ENCODE measurements at regions not wholly inside any gene's neighbourhood (a gene's known extent, or its start where the extent isn't known, plus 50 kb on each side); places are given as distances from the start of the nearest gene placed in this dataset.
"Not testable (repeated sequence)": the region's sequence is repeated elsewhere in the genome, so short reads cannot be mapped to it uniquely, and the experiment has no call there.

DNA sequence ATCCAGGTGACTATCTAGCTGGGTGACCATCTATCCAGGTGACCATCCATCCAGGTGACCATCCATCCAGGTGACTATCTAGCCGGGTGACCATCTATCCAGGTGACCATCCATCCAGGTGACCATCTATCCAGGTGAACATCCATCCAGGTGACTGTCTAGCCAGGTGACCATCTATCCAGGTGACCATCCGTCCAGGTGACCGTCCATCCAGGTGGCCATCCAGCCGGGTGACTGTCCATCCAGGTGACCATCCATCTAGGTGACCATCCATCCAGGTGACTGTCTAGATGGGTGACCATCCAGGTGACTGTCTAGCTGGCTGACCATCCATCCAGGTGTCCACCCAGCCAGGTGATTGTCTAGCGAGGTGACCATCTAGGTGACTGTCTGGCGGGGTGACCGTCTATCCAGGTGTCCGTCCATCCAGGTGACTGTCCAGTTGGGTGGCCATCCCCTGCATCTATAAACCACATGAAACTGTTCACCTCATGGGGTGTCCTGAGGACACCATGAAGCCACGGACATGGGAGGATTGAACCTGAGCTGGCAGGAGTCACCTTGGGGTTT lies 305.3 kb downstream of the NDUFA10 start:
- DNase-seq (ENCODE audit: low read depth in 4 of 4, low spot score in 3 of 4), result no peak

DNA sequence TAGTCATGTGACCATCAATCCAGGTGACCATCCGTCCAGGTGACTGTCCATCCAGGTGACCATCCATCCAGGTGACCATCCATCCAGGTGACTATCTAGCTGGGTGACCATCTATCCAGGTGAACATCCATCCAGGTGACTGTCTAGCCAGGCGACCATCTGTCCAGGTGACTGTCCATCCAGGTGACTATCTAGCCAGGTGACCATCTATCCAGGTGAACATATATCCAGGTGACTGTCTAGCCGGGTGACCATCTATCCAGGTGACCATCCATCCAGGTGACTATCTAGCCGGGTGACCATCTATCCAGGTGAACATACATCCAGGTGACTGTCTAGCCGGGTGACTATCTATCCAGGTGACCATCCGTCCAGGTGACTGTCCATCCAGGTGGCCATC lies 306.2 kb downstream of the NDUFA10 start:
- not testable (repeated sequence) for DNase-seq (ENCODE audit: low read depth in 4 of 4, low spot score in 3 of 4)

DNA sequence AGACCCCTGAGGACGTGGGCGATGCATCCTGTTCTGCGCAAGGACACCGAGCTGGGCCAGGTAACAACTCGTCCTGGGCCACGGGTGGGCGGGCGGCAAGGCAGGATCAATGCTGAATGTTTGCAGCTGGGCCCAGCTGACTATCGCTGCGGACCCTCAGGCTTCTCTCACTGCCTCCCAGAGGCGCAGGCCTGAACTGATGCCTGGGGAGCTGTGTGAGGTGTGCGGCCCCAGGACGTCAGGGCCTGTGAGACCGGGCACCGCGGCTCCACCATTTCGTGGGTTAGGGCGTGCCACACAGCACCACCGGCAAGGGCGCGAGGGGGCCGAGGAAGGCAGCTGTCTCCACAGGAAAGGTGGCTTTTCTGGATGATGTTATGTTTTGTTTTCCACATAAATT lies 307.4 kb downstream of the NDUFA10 start:
- no peak for DNase-seq (ENCODE audit: low read depth in 4 of 4, low spot score in 3 of 4)

DNA sequence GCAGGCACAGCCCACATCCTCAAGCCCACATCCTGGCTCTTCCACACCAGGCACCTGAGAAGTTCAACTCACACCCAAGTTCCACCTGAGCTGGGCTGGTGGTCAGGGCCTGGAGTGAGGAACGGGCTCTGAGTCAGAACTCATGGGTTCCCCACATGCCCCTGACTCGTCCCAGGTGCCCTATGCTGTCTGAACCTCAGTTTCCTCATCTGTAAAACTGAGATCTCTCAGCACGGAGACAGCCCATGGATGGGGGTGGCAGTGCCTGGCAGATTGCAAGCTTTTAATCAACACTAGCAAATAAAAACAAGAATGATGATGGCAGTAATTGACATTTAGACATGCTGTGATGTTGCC lies 307.8 kb downstream of the NDUFA10 start:
- DNase-seq (ENCODE audit: low read depth in 4 of 4, low spot score in 3 of 4), result no peak

DNA sequence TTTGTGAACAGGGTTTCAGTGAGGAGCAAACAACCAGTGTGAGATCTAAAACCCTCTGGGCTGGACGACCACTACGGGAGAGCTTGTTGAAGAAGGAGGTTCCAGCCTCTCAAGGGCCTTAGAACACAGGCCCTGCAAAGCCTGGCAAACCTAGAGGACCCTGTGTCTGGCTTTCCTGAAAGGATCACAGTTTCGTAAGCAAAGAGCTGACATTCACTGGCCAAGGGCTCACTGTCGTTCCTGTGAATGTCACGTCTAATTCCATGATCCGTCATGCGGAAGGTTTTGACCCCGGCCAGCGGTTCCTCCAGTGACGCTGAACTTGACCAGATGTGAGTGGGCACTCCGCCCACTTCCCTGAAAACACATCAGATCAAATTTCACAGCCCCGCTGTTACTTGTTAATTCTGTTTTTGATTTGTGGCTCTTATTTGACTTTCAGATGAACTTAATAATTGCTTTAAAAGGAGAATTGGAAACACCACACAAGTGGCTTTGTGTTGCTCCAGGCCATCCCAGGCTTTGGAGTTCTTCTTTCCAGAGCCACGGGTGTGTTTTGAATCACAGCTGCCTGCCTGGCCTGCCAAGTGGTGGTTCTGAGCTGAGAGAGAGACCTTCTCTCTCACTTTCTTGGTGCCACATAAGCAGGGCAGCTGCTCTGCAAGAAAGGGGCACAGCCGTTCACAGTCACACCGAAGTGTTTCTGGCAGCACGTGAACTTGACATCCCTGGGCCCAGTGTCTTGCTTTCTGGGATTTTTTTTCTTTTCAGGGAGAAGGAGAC lies 308.4 kb downstream of the NDUFA10 start:
- peak in 1 of 4 donors; percentile 44 for DNase-seq (ENCODE audit: low read depth in 4 of 4, low spot score in 3 of 4)

DNA sequence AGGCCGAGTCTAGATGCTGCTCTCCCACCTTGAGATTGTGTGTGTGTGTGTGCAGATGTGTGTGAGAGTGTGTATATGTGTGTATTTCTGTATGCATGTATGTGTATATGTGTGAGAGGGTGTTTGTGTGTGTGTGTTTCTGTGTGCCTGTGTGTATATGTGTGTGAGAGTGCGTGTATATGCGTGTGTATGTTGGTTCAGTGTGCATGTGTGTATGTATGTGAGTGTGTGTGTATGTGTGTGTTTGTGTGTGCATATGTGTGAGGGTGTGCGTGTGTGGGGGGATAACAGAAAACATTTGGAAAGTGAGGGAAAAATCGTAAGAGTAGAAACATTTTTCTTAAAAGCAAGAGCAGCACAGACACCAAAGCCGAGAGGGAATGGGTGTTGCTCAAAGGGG lies 309.1 kb downstream of the NDUFA10 start:
- no peak for DNase-seq (ENCODE audit: low read depth in 4 of 4, low spot score in 3 of 4)

DNA sequence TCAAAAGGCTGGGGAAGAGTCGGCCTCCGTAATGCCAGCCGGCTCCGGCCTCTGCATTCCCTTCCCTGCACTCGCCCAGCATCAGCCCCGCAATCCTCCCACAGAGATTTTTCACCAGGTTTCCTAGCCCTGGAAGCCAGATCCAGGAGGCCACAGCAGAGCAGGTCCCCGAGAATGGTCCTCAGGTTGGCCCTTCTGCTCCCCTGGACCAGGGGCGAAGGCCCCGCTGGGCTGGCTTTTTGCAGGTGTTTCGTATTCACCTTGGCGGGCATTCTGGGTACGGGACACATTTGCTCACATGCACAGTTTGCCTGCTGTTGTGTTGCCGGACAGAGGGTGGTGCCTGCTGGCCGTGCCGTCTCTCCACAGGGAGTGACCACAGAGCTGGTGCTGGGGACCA lies 309.5 kb downstream of the NDUFA10 start:
- no peak for DNase-seq (ENCODE audit: low read depth in 4 of 4, low spot score in 3 of 4)

DNA sequence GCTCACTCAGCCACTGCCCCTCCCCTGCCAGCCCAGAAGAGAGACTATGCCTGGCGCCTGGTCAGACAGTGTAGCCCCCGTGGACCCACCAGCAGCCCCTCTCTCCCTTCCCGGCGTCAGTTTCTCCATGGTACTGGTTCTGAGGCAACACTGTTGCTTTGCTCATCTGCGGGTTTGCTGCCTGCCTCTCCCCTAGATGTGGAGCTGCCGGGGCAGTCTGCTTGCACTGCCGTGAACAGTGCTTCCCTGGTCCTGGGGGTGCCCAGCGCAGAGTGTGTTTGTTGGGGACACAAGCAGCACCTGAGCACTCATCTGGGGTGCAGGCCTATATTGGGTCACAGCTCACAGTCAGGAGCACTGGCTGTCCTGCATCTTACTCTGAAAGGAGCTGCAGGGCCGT lies 309.9 kb downstream of the NDUFA10 start:
- no peak for DNase-seq (ENCODE audit: low read depth in 4 of 4, low spot score in 3 of 4)

DNA sequence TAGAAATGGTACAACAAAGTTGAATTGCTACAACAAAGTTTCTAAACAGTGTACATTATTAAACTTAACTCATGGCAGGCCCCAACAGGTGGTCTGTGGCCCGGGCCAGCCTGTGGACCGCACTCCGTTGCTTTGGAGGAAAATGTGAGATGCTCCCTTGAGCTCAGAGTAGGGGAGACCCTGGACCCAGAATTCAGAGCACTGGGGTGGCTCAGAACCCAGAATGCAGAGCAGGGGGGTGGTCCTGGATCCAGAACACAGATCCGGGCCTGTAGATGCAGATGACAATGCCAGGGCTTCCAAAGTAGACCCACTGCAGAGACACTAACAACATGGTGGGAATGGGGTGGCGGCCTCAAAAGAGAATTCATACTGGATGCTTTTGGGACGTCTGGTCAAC lies 311.0 kb downstream of the NDUFA10 start:
- DNase-seq (ENCODE audit: low read depth in 4 of 4, low spot score in 3 of 4), result no peak

DNA sequence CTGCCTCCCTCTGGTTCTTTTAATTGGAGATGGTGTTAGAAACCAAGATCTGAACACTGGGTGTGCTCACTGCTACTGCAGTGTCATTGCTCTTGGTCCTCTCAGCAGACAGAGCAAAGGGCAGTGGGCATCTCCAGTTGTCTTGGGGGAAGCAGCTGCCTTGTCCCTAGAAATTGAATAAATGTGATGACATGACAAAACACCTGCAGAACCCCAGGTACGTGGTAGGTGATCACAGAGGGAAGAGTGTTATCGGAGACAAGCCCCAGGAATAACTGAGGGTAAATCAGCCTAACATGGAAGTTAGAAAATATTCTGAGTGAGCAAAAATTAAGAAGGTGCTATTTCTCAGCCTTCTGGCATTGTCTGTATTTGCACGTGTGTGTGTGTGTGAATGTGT lies 311.9 kb upstream of the HDAC4 start:
- DNase-seq (ENCODE audit: low read depth in 4 of 4, low spot score in 3 of 4), result no peak

DNA sequence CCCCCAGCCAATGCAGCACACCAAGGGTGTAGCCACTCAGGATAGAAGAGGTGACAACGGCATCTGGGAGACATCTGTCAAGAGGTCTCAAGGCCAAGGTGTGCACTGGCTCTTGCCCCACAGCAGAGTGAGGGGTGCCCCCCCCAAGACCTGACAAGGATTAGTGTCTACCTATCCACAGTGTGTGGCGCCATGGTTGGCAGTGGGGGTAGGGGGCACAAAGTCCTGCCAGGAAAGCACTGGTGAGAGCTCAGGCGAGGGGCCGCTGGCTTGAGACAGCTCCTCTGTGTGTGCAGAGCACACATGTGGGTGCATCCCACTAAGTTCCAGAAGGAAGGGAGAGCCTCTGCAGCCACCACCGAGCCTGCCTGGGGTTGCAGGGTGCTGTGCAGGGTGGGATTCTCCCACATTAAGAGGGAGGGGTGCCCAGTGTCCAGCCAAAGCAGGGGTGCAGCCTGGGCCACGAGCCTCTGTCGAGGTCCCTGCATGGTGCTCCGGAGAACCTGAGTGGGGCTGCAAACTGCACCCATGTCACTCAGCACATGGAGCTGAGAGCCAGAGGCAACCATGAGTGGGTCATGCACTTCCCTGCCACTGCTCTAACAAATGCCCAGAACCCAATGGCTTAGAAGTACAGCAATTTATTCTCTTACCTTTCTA lies 311.2 kb upstream of the HDAC4 start:
- no peak for DNase-seq (ENCODE audit: low read depth in 4 of 4, low spot score in 3 of 4)

DNA sequence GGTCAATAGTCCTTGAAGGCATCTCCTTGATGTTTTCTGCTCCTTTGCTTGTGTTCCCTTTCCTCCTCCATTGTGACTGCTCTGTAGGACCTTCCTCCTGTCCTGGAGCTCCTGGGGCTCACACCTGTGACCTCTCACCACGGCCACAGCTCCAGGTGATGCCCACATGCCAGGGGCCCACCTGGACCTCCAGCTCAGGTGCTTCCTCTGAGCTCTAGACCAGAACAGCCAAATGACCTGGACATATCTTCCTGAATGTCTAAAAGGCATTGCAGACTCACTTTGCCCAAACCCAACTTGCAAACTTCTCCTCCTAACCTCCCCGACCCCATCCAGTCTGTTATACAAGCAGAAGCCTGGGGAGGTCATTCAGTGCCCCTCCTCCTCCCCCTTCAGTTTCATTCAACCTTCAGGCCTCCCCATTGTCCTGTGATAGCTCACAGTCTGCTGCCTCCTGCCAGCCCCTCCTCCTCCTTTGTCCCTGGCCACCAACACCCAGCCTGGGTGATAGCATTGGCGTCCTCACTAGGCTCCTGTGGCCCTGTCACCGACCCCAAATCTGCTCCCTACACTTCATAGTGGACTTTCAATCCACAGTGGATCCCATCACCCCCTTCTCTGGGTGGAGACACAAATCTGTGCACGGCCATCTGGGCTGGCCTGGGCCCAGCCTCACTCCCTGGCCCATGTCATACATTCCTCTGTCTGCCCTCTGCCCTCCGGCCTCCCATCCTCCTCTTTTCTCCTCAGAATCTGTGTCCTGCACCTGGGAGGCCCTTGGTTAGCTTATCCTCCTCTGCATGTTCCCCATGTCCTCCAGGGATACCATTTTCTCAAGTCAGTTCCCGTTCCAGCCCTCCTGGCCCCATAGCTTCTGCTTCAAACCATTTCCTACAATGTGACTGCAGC lies 310.4 kb upstream of the HDAC4 start:
- DNase-seq (ENCODE audit: low read depth in 4 of 4, low spot score in 3 of 4), result no peak

DNA sequence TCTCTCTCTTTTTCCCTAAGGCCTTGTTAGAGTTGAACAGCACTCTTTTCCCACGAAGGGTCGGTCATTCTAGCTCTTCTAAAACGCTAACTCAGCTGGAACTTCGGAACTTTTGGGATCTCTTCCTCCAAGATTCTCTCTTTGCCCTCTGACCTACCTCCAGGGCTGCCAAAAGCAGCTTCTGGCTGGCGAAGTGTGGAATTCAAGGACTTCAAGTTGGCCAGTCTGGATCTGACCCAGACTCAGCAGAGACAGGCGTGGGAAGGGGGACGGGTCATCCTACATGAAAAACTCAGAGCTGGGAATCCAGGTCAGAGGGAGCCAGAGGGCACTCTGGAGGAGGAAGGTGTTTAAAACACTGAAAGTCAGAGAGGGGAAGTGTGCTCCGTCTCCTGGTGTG lies 305.5 kb upstream of the HDAC4 start:
- no peak for DNase-seq (ENCODE audit: low read depth in 4 of 4, low spot score in 3 of 4)

DNA sequence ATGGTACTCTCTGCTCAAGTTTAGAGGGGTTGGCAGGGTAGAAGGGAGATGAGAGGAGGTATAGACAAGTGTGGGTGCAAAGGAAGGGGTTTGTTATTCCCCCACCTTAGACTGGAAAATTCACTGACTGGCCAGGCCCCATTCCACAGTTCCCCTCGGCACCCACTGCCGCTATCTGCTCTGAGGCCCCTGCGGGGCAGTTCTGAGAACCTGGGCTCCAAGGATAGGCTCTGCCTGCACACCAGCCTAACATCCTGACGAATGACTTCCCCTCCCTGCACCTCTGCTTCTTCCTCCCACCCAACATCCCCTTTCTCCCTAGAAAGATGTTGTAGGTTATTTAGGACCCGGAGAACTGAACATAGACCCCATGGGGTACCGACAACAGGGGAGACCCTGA lies 303.9 kb upstream of the HDAC4 start:
- no peak for DNase-seq (ENCODE audit: low read depth in 4 of 4, low spot score in 3 of 4)

DNA sequence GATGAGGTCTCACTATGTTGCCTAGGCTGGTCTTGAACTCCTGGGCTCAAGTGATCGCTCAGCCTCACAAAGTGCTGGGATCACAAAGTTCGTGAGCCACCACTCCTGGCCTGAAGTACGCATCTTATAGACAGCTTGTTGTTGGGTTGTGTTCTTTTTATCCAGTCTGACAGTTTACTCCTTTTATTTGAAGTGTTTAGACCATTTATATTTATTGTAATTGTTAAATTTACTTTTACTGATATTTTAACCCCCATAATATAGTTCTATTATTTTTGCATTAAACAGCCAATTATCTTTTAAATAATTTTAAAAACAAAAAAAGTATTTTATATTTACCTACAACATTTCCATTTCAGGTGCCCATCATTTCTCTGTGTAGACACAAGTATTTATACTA lies 303.0 kb upstream of the HDAC4 start:
- no peak for DNase-seq (ENCODE audit: low read depth in 4 of 4, low spot score in 3 of 4)

DNA sequence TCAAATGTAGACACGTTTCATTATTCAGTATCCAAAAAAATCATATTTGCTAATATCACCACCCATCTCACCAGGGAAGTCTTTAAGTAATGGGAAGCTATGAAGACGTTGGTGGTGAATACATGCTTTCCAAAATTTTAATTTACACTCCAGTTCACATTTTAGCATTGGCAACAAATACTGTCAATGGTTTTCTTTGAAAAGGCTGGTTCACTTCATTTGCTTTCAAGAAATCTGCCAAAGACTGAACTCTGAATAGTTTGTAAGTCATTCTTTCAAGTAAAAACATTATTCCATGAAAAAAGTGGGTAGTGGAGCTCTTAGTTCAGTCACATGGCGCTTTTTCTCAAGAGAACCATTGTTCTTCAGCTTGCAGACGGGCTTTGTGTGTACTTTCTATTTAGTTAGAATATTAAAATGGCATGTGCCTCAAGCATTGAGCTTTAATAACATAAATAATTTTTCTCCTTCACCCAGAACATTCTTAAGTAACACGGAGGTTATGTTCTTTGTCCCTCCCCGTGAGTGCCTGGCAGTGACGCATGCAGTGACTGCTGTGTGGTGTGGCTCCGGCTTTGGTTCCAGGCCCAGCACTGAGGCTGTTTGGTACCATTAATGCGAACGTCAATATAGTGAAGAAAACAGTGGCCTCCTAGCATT lies 300.0 kb upstream of the HDAC4 start:
- no peak for DNase-seq (ENCODE audit: low read depth in 4 of 4, low spot score in 3 of 4)

DNA sequence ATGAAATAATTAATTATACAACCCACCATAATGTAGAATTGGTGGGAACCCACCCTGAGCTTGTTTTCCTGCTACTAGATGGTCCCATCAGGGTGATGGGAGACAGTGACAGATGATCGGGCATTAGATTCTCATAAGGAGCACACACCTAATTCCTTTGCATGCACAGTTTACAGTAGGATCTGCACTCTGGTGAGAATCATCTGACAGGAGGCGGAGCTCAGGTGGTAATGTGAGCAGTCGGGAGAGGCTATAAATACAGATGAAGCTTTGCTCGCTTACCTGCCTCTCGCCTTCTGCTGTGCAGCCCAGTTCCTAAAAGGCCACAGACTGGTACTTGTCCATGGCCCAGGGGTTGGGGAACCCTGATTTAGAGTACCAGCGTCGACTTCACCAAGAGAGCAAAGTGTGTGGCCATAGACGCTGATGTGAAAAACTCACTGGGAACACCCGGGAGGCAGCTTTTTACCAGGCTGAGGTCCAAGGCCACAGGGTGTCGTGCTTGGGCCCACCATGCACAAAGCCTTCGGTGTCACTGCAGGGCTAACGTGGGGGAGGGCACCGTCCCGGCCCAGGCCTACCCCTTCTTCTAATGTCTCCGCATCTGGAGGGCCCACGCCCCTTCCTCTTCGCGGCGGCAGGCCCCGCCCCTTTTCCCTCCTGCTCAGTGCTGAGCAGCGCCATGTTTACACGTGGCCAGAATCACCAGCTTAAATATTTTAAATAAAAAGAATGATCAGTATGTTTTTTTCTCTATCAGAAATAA lies 296.8 kb upstream of the HDAC4 start:
- no peak for DNase-seq (ENCODE audit: low read depth in 4 of 4, low spot score in 3 of 4)

DNA sequence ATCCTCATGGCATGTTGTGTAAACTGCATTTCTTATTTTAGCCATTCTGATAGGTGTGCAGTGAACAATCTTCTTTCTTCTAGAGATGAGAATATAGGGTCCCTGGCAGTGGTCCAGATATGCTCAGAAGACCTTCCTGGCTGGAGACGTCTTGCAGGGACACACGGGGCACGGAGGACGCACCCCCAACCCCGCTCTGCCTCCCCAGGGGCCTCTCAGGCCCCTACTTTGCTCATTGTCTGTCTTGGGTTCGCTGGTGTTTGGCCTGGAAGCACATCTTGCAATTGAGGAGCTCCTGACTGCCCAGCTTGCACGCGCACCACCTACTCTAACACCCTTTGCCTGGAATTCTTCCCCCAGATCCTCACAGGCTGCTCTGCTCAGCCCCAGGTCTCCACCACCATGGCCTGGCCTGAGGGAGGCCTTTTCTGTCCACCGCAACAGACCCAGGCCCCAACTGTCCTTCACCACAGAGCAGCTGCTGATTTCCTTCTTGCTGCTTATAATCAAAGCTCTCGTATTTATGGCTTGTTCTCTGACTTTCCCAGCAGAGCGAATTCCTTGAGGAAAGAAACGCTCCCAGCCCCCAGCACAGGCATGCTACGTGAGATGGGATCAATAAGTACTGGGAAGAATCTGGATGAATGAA lies 295.9 kb upstream of the HDAC4 start:
- no peak for DNase-seq (ENCODE audit: low read depth in 4 of 4, low spot score in 3 of 4)

DNA sequence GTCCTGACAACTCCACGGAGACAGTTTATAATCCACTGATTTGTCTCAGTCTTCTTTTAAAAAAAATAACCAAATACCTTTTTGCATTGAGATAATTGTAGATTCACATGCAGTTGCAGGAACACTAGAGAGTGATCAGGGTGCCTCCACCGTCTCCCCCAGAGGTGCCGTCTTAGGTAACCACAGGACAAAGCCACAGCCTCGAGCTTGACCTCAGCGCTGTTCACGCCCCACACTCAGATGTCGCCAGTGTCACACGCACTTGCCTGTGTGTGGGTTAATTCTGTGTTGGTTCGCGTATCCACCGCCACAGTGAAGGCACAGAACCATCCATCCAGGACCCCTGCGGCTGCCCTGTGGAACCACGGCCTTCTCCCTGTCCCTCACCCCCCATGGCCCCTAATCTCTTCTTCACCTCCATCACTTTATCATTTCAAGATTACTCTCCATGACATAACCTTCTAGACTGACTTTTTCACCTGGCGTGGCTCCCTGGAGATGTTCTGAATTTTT lies 295.0 kb upstream of the HDAC4 start:
- no peak for DNase-seq (ENCODE audit: low read depth in 4 of 4, low spot score in 3 of 4)

Measured in left renal pelvis (tissue), 4 donors.